ENCODE measurements at regions not wholly inside any gene's neighbourhood (a gene's known extent, or its start where the extent isn't known, plus 50 kb on each side); places are given as distances from the start of the nearest gene placed in this dataset.

DNA sequence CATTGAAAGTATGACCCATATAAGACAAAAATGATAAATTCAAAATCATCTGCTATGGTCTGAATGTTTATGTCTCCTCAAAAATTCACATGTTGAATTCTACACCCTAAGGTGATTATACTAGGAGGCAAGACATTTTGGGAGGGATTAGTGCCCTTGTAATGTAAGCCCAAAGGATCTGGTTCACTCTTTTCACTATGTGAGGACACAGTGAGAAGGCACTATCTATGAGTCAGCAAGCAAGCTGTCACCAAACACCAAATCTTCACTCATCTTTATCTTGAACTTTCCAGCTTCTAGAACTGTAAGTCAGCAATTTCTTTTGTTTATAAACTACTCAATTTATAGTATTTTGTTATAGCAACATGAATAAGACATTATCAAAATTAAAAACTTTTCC, 284.7 kb upstream of the ZC3H15 start:
- TF ChIP-seq POLR2A (IDR thresholded peaks at IDR 0.05; ENCODE audit: low read length) (no peak), GATA1 (IDR thresholded peaks at IDR 0.05; ENCODE audit: low read depth, low read length) (no peak)
